IPS-NIHi7 (cell line): ENCODE measurements at regions not wholly inside any gene's neighbourhood (a gene's known extent, or its start where the extent isn't known, plus 50 kb on each side); places are given as distances from the start of the nearest gene placed in this dataset.

Experiments
- DNase-seq: peaks from one replicate; pipeline ENCODE4 v3.0.0; 2012; ENCODE audit warnings: mixed read lengths; ENCODE audit errors: extremely low spot score

- DNase-seq: no peak
Measured at GRCh38 chr2:212709280-212709679, 170.7 kb upstream of the ERBB4 start.

DNA sequence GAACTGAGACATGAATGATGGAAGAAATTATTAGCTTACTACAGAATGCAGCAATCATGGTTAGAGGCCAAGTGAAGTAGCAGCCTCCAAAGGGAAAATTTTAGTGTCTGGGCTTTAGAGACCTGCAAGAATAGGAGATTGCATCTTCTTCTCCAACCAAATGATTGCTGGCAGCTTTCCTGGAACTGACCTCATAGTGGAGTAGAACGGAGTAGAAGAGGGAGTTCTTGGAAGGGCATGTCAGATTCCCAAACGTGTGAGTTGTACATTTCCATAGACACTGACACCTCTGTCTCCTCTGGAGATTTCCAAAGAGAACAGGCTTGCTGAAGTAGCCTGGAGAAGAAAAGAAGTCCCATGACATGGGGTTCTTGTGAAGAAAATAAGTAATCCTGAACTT is 169.8 kb upstream of the ERBB4 start:
- no peak for DNase-seq

DNA sequence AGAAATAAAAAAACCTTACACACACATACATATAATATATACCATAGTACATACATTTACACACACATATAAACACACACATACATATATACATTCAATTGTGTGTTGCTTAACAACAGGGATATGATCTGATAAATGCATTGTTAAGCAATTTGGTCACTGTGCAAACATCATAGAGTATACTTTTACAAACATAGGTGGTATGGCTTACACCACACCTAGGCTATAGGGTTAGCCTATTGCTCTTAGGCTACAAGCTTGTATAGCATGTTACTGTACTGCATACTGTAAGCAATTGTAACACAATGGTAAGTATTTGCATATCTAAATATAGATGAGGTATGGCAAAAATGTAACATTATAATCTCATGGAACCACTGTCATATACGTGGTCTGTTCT is 156.8 kb upstream of the ERBB4 start:
- DNase-seq: no peak

- DNase-seq: no peak
Measured at GRCh38 chr2:212694398-212694797, 155.8 kb upstream of the ERBB4 start.

DNA sequence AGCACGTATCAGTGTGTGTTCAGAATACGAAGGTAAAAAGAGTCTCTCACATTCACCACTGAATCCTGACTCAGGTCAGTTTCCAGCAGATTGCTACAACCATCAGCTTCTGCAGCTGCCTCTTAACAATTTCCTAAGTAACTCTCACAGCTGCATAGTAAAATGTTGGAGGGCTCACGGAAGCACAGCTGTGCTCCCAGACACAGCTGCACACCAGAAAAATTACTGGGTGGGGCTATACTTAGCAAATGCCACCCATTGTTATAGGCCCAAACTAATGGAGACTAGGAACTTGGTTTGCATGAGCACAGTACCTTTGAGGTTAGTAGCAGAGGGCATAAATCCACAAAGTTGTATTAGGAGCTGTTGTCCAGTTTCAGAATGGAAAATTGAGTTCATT is 153.9 kb upstream of the ERBB4 start:
- no peak for DNase-seq

DNA sequence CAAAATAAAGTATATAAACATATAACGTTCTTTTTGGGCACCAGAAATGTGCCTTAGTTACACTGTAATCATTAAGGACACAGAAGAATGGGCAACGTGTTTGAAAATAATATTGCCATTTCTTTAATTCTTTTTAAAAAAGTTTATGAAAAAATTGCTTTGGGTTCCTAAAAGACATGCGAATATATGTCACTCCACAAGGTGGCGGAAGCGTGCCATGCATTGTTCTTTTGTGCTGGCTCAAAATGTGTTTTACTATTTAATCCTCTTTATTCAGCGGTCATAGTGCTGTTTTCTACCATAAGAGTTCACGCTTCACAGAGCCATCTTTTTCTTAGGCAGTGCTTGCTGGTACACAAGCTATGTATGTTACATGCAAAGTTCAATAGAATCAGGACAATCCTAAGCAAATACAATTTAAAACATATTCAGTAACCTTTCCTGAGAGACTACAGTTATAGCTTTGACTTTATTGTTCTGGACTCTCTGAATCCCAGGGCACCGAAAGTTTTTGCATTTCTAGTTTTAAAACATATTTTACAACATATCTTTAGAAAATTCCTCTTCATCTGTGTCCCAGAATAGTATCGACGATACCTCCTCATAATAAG is 147.8 kb upstream of the ERBB4 start:
- DNase-seq: peak; percentile 38

- no peak for DNase-seq
Measured at GRCh38 chr2:212683346-212684097, 144.9 kb upstream of the ERBB4 start.

DNA sequence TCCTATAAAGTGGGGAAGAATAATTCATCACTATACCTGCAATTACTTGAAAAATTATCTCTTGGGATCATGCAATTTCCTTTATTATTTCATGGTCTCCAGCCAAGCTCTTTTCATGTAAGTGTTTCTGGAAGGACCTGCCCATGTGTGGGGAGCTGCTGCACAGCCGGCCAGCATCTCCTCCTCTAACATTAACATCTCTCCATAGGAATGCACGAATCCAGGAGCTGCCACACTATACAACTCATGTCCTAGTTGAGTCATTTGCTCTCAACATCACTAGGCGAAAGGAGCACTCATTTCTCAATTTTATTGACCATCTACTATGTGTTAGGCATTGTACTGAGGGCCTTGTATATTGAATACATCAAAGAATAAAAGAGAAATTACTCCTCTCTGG is 144.3 kb upstream of the ERBB4 start:
- DNase-seq: no peak

DNA sequence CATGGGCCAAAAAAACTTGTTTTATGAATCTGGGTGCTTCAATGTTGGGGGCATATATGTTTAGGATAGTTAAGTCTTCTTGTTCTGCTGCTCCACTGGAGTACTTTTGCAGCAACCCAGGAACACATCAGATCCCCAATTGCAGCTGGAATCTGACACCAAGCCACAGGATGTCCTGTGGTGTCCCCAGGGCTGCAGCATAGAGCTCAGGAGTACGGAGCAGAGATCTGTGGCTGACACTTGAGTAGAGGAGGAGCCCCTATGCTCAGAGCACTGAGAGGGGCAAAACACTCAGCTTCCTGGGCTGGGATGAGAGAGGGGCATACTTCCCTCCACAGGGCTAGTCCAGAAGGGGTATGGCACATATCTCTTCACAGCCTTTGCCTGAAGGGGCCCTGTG is 138.9 kb upstream of the ERBB4 start:
- peak; percentile 27 for DNase-seq

- no peak for DNase-seq
Measured at GRCh38 chr2:212672186-212672585, 133.6 kb upstream of the ERBB4 start.

- no peak for DNase-seq
Measured at GRCh38 chr2:212669761-212670160, 131.2 kb upstream of the ERBB4 start.

GRCh38 chr2:212667751-212668316 is 129.2 kb upstream of the ERBB4 start:
- DNase-seq: no peak

GRCh38 chr2:212665948-212666347 is 127.3 kb upstream of the ERBB4 start:
- no peak for DNase-seq

- no peak for DNase-seq
Measured at GRCh38 chr2:212659441-212659840, 120.8 kb upstream of the ERBB4 start.

DNA sequence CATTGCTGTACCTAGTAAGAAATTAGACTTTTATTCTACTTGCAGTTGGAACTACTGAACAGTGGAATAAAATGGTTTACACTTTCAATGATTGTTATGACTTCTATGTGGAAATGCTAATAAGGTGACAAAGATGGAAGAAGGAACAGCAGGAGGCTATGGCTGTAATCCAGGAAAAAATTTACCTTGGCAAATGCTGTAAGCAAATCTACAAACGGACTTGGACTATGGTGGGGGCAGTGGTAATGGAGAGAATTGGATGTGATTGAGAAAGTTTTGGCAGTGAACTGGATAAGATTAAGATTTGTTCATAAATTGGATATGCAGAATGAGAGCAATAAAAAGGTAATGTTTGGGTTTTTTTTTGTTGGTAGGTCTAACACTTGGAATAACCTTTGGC is 111.0 kb upstream of the ERBB4 start:
- DNase-seq: no peak

DNA sequence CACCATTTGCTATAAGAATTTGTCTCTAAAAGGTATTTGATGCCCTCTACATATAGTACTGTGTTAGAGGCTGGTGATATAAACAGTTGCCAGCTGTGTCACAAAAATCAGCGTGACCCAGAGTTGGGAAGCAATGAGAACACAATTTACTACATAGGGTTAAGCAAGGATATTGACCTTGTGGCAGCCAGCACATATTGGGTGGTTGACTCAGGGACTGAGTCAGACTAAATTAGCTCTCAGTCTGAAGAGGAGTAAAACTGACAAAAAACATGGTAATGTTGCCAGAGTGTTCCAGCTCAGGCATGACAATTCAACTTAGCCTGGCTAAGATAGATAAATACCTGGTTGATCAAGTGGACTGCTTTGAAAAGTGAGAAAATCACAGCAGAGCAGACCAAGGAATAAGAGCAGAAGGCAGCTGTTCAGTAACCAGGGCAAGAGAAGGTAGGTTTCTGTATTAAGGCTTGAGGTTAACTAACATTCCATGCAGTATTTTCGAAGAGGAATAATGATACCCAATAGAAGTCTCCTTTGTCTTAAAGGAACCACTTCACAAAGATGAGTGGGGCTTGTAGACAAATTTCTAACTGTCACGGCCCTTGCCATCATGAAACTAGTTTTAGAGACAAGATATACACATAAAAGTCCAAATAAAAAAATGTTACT is 108.2 kb upstream of the ERBB4 start:
- DNase-seq: no peak

DNA sequence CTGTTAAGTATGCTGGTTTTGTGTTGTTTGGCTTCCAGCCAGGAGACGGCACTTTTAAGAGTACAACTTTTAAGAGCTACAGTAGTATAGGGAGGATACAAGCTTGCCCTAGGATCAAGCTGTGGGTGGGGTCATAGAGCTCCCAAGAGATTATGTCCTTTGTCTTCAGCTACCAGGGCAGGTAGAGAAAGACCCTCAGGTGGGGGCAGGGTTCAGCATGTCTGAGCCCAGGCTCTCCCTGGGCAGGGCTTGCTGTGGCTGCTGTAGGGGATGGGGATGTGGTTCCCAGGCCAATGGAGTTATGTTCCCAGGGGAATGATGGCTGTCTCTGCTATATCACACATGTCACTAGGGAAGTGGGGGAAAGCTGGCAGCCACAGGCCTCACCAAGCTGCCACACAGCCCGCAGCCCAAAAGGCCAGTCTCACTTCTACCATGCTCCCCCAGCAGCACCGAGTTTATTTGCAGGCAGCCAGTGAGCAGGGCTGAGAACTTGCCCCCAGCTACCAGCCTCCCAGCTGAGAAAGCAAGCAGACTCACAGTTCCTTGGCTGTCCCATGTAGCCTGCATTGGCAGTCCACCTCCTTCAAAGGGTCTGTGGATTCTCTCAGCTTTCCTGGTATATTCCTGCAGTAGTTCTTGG is 105.7 kb upstream of the ERBB4 start:
- no peak for DNase-seq

- DNase-seq: no peak
Measured at GRCh38 chr2:212640428-212640827, 101.8 kb upstream of the ERBB4 start.

GRCh38 chr2:212638694-212639093 is 100.1 kb upstream of the ERBB4 start:
- DNase-seq: no peak

- DNase-seq: no peak
Measured at GRCh38 chr2:212628586-212628985, 90.0 kb upstream of the ERBB4 start.

GRCh38 chr2:212626371-212626918 is 87.8 kb upstream of the ERBB4 start:
- no peak for DNase-seq

GRCh38 chr2:212619954-212620353 is 81.4 kb upstream of the ERBB4 start:
- DNase-seq: no peak
